C1 segment of cervical spinal cord (tissue), 14 donors: ENCODE measurements at regions not wholly inside any gene's neighbourhood (a gene's known extent, or its start where the extent isn't known, plus 50 kb on each side); places are given as distances from the start of the nearest gene placed in this dataset.
"Not testable (repeated sequence)": the region's sequence is repeated elsewhere in the genome, so short reads cannot be mapped to it uniquely, and the experiment has no call there.

Experiments used
- DNase-seq, 14 donors: peaks; one replicate each; lab custom pipeline; 2025; lab: John Stamatoyannopoulos, UW

- DNase-seq, result no peak
Observed at GRCh38 chr3:73177827-73178226, 116.4 kb downstream of the EBLN2 start.

DNA sequence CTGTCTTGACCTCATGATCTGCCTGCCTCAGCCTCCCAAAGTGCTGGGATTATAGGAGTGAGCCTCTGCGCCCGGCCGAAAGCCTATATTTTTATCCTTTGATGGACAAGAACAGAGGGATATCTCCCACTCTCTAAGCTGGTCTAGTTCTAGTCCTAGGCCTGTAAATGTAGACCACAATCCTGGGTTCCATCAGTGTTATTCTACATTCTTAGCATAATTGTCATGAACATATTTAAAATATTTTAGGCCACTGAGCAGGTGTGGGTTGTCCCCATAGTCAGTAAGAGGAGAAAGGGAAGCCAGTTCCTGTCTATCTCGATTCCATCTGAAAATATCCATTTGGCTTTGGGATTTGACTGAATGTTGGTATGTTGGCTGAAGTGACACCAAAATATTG lies 118.1 kb downstream of the EBLN2 start:
- no peak for DNase-seq

DNA sequence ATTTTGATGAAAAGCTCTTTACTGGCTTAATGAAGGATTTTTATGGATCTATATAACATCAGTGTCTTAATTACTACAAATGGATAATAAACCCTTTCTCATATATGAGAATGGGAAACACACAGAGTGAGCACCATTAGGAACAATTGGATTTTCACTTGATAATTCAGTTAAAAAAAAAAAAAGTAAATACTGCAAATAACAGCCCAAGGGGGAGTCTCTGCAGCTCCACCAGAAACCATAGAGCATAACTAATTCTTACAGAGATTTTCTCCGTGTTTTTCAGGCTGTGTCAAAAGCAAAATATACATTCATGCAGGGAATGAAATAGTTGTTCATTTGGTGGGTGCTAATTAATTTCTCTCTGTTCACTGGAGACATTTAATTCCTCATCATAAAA lies 125.3 kb downstream of the EBLN2 start:
- DNase-seq, result no peak

- no peak for DNase-seq
Observed at GRCh38 chr3:73187328-73187727, 125.9 kb downstream of the EBLN2 start.

DNA sequence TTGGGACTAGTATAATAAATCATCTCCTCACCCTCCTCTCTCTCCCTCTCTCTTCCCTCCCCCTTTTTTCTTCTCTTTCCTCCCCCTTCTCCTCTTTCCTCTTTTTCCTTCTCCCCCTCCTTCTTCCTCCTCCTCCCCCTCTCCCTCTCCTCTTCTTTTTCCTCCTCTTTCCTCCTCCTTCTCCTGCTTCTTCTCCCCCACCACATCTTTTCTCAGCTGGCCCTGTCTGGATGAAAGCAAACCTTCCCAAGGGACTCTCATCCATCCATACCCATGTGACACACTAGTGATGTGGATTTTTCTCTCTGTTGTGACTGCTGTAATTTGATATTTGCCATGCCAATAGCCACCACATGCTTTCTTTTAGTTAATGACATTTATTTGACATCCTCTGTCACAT lies 127.2 kb downstream of the EBLN2 start:
- no peak for DNase-seq

GRCh38 chr3:73192036-73192738 lies 130.7 kb downstream of the EBLN2 start:
- DNase-seq, result no peak

DNA sequence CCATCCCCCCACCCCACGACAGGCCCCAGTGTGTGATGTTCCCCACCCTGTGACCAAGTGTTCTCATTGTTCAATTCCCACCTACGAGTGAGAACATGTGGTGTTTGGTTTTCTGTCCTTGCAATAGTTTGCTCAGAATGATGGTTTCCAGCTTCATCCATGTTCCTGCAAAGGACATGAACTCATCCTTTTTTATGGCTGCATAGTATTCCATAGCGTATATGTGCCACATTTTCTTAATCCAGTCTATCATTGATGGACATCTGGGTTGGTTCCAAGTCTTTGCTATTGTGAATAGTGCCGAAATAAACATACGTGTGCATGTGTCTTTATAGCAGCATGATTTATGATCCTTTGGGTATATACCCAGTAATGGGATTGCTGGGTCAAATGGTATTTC lies 132.5 kb downstream of the EBLN2 start:
- not testable (repeated sequence) for DNase-seq

- DNase-seq, result no peak
Observed at GRCh38 chr3:73197187-73197586, 135.7 kb downstream of the EBLN2 start.

DNA sequence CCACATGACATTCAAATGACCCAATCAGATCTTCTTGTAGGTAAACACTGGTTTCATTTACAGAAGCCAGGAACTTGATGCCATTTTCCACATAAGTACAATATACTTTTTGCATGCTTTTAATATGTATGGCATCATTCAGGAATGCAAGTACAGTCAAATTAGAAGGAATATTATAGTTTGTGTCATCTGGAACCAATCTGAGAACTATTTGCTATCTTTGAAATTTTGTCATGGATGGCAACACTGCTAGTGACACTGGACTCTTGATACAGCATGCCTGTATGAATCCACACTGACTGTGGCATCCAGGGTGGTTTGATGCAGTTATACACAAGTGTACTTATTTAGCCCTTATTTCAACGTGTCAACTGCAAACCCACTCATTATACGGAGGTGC lies 141.6 kb downstream of the EBLN2 start:
- no peak for DNase-seq

DNA sequence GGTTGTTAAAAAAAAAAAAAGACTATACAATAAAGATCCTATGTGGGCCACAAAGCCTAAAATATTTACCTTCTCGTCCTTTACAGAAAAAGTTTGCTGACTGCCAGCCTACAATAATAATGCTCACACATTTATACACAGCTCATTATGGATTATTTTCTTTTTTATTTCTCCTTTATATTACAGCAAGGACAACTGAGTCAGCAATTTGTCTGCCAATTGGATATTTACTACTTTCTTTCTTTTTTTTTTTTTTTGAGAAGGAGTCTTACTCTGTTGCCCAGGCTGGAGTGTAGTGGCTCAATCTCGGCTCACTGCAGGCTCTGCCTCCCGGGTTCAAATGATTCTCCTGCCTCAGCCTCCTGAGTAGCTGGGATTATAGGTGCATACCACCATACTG lies 142.2 kb downstream of the EBLN2 start:
- DNase-seq, result no peak

GRCh38 chr3:73204841-73205240 lies 143.4 kb downstream of the EBLN2 start:
- no peak for DNase-seq

- DNase-seq, result no peak
Observed at GRCh38 chr3:73206030-73206429, 144.6 kb downstream of the EBLN2 start.

DNA sequence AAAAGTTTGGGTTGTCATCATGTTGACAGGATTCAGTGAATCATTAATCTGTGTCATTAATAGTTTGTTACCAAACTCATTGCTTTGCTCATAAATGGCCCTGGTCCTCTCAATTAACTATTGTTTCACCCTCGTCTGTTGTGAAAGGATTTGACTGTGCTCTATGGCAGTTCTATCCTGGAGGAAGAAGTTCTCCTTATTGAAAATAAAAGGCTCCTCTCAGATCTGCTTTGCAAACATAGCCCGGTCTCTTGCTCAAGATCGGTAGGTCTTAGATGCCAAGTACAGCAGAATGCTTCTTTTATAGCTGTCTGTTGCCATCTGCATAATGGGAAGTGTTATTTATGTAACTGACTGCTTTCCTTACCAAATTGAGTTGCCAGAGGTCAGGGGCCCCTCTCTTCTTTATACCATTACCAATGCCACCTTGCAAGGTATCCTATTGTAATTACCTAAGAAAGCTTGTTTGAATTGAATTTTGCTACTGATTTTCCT lies 146.5 kb downstream of the EBLN2 start:
- no peak for DNase-seq

- no peak for DNase-seq
Observed at GRCh38 chr3:73210759-73211158, 149.3 kb downstream of the EBLN2 start.

DNA sequence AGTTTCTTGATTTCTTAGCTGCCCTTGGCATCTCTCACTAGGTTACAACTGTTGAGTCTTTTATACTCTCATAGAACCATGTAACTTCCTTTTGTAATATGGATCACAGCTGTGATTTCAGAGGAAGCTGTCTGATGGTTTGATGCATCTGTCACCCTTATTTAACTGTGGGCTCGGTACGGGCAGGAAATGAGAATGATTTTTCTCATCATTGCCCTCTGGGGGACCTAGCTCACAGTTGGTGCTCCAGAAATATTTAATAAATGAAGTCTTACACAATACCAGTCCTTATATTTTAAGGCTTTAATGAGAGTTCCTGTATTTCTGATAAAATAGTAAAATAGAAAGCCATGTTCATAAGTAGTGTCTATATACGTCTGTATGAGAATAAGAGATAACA lies 151.2 kb downstream of the EBLN2 start:
- DNase-seq, result no peak

DNA sequence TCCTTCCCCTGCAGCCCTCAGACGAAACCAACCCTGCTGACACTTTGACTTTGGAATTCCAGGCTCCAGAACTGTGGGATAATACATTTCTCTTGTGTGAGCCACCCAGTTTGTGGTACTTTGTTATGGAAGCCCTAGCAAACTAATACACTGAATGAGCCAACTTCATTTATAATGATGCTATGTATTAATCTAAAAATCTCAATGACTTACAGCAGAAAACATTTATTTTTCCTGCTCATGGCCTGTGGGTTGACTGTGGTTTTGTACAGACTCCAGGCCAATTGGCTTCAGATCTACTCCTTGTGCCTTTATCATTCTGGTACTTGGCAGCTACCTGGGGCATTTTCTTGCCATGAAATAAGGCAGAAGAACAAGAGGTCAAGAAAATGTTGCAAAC lies 152.4 kb downstream of the EBLN2 start:
- no peak for DNase-seq

DNA sequence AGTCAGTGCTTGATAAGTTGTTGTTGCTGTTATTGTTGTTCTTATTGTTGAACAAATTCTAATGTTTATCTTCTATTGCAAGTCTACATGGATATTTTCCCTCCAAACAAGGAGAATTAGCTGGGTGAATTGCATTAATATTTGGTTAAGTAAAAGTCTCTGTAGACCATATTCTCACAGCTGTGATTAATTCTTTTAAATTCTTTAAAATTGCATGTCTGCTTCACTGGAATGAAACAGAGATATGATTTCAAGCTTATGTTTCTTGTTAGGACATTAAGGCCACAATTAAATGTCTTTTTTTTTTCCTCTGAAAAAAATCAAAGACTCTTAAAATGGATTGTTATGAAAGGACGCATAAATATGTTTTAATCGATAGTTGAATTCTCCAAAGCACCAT lies 153.4 kb downstream of the EBLN2 start:
- no peak for DNase-seq

GRCh38 chr3:73215281-73215680 lies 153.8 kb downstream of the EBLN2 start:
- DNase-seq, result no peak

- no peak for DNase-seq
Observed at GRCh38 chr3:73215901-73216300, 154.4 kb downstream of the EBLN2 start.

- no peak for DNase-seq
Observed at GRCh38 chr3:73216310-73216709, 154.9 kb downstream of the EBLN2 start.

DNA sequence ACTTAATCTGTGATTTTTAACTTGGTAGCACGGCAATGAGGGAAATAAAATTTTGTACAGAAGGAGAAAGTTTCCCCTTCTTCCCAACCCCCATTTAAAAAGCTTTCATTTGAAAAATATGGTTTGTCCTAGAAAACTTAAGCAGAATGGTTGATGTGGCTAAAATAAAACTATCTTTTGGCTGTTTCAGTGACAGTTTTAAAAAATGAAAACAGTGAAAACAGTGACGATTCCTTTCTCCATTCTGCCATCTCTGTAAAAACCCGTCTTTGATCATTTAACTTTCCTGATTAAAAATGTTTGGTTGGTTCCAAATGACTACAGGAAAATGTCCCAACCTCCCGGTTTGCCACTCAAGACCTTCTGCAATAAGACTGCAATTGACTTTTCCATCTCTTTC lies 160.7 kb downstream of the EBLN2 start:
- no peak for DNase-seq

- no peak for DNase-seq
Observed at GRCh38 chr3:73225146-73225855, 163.8 kb downstream of the EBLN2 start.

DNA sequence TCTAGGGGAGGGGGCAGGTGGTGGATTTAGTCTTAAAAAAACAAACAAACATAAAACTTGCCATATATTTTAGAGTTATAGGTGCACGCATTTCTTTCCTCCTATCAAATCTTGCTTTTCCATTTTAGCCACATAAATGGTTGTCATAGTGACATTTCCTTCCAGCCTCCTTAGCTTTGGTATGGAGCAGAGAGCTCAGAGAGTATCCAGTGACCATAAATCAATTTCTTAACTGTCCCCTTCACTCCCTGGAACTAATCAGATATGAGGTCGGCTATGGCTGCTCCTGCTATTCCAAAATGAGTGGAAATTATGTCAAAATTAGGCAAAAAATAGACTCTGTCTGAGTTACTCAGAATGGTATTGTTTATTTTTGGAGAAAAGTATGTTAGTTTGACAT lies 164.5 kb downstream of the EBLN2 start:
- no peak for DNase-seq
